SK-N-MC (cell line): ENCODE measurements at regions not wholly inside any gene's neighbourhood (a gene's known extent, or its start where the extent isn't known, plus 50 kb on each side); places are given as distances from the start of the nearest gene placed in this dataset.

Source experiments
- EZH2 ChIP-seq: fragments of 200-600 bp; sonication (generic); IDR thresholded peaks from one replicate; pipeline ENCODE4 v1.6.1; 2017; ENCODE audit warnings: antibody characterized with exemption
- POLR2AphosphoS5 ChIP-seq: IDR thresholded peaks from 2 replicates; pipeline ENCODE4 v1.6.1; 2012; ENCODE audit warnings: mild to moderate bottlenecking, low read depth, low read length, borderline replicate concordance

DNA sequence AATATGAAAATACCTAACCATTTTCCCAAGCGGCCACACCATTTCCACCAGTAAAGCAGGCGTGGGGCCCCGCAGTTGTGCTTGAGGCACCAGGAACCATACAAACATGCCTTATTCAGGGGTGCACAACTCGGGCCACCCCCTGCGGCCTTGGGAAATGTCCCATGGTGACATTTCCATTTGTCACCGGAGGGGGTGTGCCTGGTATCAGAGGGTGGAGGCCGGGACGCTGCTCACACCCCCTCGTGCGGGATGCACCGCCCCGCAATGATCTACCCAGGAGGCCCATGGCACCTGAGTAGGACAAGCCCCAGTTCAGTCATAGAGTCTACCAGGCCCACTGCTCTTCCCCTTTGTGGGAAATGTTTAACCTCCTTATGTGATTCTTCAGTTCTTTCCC lies 218.8 kb downstream of the TEX29 start:
- no peak for TF ChIP-seq POLR2AphosphoS5
- TF ChIP-seq EZH2: no peak
